Right forelimb (tissue), 1 donor: ENCODE measurements at regions not wholly inside any gene's neighbourhood (a gene's known extent, or its start where the extent isn't known, plus 50 kb on each side); places are given as distances from the start of the nearest gene placed in this dataset.
"Not testable (repeated sequence)": the region's sequence is repeated elsewhere in the genome, so short reads cannot be mapped to it uniquely, and the experiment has no call there.

Experiments used
- DNase-seq: peaks from one replicate; pipeline ENCODE4 v3.0.0-alpha.2; 2018

GRCh38 chr10:35950701-35951100 lies 308.6 kb upstream of the FZD8 start:
- DNase-seq: no peak

DNA sequence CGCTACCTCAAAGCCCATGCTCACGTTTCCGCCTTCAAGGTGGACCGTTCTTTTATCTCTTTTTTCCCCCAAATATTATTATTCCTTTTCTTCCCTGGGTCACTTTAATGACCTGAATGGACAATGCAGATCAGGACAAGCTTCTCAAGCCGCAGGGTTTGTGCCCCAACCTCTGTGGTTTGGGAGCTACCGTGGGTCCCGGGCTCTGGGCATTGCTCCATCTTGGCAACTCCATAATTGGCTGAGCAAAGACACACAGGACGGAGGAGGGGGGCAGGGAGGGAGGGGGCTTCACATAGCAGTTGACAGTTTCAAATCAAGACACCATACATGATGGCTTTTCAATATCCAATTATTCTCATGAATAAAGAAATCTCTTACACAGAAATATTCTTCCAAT lies 308.1 kb upstream of the FZD8 start:
- DNase-seq: no peak

DNA sequence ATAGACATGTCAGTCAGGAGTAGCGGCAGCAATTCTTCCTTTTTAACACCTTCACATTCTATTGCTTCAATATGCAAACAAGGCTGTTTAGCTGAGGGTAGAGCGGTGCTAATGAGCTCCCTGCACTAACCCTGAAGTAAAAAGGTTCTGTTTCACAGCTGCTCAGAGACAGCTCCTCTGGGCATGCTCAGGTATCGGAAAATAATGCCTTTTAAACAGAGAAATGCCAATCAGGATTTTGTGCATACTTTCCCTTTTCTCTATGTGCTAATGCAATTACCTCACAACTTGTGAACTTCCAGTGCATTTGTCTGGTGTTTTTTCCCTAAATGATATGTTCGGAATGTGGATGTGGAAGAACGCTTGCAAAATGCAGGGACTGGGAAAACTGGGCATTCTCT lies 307.7 kb upstream of the FZD8 start:
- DNase-seq: no peak

DNA sequence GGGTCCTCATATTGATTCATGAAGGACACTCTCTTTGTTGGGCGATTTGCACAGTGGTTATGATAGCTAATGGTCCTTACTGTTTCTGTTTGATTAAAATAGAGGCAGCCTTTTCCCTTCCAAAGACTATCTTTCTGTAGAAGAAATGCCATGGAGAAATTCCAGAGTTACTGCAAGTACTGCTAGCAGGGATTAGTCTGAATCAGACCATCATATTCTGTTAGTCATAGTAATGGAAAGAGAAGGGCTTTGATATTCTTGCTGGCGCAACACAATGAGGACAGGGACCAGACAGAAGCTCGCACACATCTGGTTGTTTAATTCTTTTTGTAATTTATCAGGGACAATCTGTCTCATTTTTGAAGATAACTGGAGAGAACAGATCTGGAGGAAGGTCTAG lies 304.5 kb upstream of the FZD8 start:
- no peak for DNase-seq

DNA sequence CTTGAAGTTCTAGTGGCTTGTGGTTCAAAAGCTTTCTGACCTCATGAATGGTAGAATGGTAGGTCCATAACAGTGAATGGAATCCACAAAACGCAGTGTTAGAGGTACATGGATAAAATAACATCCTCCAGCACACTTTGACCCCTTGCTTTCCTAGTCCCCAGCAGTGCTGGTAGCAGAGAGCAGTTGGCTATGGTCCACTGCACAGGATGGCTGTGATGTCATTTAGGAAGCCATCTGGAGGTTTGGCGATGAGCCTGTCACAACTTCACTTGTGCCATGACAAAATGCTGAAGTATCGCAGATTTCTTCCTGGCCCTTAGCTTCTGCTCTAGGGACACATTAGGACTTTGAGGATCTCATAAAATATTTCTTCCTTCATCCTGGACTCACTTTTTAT lies 300.0 kb upstream of the FZD8 start:
- no peak for DNase-seq

- no peak for DNase-seq
These were observed 298.3 kb upstream of the FZD8 start for GRCh38 chr10:35940141-35941041.

DNA sequence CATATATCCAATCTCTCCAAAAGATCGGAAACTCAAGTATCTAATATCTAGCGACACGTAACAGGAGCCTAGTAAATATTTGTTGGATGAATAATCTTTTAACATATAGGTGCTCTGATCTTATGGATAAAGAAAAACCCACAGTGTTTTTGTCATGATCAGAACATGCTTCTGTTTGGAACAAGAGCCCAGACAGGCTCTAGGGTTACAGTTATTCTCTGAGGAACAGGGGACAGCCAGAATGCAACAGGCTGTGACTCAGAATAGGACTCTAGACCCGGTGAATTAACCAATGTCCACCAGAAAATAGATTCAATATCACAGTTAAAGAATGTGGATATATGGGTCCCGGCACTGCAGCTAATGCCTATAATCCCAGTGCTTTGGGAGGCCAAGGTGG lies 296.1 kb upstream of the FZD8 start:
- no peak for DNase-seq

DNA sequence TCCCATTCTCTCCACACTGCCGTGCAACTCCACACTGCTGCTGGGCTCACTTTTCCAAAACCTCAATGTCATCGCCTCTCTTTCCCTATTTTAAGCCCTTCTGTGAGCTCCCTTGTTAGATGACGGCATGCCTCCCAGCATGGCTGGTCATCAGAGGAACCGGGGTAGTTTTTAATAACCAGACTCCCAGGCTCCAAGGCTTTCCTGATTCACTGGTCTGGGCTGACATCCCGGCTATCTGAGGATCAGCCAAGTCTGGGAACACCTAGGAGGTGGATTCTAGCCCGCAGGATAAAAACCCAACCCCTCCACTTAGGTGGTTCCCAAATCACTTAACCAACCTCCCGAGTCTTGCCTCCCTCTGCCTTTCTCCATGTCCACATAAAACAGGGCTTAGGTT lies 295.4 kb upstream of the FZD8 start:
- peak; percentile 63 for DNase-seq

- peak; percentile 73 for DNase-seq
These were observed 292.5 kb upstream of the FZD8 start for GRCh38 chr10:35934642-35934995.

DNA sequence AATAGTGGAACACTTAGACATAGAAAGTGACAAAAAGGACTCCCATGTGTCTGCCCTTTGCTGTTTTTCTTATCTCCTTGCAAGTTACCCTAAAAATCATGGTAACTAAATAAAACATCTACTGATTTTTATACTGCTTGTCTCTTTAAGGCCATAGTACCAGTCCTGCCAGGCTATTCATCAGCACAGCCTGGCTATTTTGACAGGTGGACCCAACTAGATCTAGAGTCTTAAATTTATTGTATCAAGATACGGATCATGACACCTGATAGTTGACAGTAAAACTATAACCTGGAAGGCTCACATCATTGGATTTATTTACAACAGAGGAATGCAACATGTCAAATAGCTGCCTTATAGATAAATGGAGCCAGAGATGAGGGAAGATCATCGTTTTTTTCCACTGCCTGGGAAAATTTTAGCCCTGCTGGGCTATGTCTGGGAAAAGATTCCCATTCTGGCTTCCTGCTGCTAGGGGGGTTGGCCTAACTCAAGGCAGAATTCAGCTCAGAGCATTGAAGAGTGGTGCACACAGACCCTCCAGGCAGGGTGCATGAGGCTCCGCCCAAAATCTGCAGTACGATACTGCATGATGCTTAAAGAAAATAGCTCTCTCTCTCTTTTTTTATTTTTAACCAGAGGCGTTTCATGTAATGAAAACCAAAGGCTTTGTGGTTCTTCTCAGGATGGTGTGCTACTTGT lies 292.0 kb upstream of the FZD8 start:
- no peak for DNase-seq

- no peak for DNase-seq
These were observed 291.4 kb upstream of the FZD8 start for GRCh38 chr10:35933491-35933890.

- not testable (repeated sequence) for DNase-seq
These were observed 287.9 kb upstream of the FZD8 start for GRCh38 chr10:35929962-35930361.

- DNase-seq: no peak
These were observed 286.7 kb upstream of the FZD8 start for GRCh38 chr10:35928748-35929147.

GRCh38 chr10:35927990-35928488 lies 285.9 kb upstream of the FZD8 start:
- no peak for DNase-seq

- no peak for DNase-seq
These were observed 285.2 kb upstream of the FZD8 start for GRCh38 chr10:35927341-35927740.

- no peak for DNase-seq
These were observed 284.8 kb upstream of the FZD8 start for GRCh38 chr10:35926846-35927245.

DNA sequence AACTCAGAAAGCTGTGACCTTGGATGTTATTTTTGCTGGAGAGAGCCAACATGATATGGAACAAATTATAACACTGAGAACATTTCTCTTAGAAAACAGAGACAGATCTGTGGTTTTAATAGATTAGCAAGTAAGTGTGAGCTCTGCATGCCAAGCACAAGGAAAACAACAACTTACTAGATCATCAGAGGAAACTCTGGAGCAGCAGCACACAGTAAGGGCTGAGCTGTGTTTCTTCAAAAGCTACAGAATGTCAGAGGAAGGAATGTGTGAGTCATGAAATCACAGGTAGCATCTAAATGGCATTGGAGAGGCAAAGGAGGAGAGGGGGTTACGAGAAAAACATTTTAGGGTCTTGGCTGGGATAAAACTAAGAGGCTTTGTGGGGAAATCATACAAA lies 283.4 kb upstream of the FZD8 start:
- no peak for DNase-seq

DNA sequence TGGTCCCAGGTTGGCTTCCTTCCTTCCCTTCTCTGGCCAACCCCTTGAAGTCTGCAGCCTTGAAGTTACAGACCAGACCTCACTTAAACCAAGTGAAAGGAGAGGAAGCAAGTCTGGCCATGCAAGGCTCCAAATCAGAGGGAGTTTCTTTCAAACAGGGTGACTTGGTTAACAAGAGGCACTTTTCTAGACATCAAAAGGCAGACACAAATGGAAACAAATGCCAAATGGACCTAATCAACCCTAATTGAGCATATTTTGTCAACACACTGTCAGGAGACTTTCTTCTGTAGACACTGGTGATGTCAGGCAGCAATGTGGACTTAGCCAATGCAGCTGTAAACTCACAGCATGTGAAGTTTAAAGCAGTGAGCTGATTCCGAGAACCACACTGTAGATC lies 282.7 kb upstream of the FZD8 start:
- no peak for DNase-seq

DNA sequence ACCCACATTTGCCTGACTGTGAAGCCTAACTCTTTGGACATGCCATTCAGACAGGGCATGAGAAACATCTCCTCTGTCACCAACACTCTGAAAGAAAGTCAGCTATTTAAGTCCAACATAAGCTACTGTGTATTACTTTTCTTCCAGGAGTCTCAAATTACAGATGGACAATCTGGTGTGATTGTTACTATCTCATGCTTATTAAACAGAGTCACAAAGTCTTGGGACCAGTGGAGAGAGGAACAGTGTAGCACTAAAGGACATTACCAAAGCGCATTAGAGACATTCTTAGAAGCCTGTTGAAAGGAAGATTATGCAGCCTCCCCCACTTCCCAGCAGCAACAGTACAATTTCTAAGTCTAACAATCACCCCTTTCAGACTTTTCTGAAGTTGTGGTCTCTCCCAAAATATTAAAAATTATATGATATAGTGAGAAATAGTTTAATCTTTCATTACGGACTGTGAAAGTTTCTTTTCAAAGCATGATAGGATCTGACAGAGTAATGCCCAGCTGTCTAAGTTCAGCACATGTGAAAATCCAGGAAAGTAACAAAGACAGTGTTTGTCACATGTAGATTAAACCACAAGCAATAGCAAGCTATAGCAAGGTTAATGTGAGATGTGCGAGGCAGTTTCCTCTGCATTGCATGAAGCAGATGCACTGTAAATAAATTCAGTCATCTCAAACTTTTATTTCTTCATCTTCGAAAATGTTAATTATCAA lies 280.9 kb upstream of the FZD8 start:
- no peak for DNase-seq

GRCh38 chr10:35921866-35922350 lies 279.8 kb upstream of the FZD8 start:
- DNase-seq: no peak

GRCh38 chr10:35916791-35917190 lies 274.7 kb upstream of the FZD8 start:
- no peak for DNase-seq

- DNase-seq: no peak
These were observed 271.5 kb upstream of the FZD8 start for GRCh38 chr10:35913628-35914027.
